GM12873 (cell line): ENCODE measurements at regions not wholly inside any gene's neighbourhood (a gene's known extent, or its start where the extent isn't known, plus 50 kb on each side); places are given as distances from the start of the nearest gene placed in this dataset.

Experiments
- CTCF ChIP-seq: IDR thresholded peaks from 2 replicates; pipeline ENCODE4 v1.5.1; 2012; ENCODE audit warnings: low read depth, mild to moderate bottlenecking, moderate library complexity, low read length, control low read depth; ENCODE audit not compliant: insufficient read depth; ENCODE audit errors: missing control alignments

DNA sequence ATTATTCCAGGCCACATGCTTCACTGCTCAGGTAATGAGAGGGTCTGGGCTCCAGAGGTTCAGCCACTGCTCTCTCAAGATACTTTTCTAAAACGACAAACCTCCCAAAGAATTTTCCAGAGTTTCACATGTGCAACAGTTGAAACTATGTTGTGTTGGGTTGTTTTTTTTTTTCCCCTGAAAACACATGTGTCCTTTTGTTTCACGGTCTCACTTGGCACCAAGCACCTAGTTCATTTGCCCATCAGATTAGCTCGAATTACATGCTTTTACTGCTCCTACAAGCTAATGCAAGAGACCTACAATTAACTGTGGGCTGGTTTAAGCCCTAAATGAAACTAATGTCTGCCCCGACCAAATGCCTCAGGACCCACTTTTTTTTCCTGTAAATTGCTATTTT is 313.3 kb downstream of the FGFR2 start:
- TF ChIP-seq CTCF, result no peak

- TF ChIP-seq CTCF, result no peak
Measured at GRCh38 chr10:121285406-121286196, 312.6 kb downstream of the FGFR2 start.

DNA sequence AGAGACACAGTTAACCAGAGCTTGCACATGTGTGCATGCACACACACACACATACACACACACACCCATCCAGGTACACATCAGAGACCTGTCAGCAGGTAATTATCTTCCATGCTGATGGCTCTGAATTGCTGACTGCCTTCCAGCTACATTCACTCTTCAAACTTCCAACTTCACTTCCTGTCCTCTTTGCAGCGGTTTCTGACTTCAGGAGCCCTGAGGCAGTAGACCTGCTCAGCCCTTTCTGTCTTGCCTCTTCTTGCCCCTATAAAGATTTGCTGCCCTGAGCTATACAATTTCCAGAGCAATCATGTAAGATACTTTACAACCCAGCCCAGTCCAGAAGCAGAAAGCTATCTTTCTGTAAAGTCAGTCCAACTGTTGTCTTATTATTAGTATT is 310.2 kb downstream of the FGFR2 start:
- no peak for TF ChIP-seq CTCF

DNA sequence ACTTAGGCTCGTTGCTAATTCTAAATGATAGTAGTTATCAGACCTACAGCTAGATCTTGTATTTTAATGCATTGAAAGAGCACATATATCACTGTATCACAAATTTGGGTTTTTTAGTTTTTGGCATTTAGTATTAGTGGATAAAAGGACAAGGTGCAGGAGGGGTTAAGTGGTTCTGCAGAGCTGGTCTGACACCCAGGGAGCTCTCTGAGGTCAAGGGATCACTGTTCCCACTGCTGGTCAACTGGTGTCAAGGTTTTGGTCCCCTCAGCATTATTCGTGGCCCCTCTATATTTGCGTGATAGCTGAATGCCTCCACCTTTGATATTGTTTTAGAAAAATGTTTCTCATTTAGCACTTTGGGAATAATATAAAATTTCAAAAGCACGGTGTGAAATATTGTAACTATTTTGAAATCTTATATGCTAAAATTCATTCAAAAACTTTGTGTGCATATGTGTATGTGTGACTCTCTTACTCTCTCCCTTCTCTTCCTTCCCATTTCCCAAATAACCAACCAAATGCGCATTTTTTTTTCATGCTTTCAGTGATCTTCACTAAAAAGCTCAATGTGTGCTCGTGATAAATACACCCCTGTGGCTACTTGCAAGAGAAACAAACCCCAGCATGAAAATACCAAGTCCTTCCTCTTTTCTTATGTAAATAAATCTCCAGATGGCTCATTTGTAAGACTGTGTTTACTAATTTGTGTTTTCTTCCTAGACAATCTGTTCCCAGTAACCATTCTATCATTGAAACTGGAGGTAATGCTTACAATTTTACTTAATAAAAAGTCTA is 309.2 kb downstream of the FGFR2 start:
- TF ChIP-seq CTCF, result no peak

- TF ChIP-seq CTCF, result no peak
Measured at GRCh38 chr10:121289800-121290199, 308.4 kb downstream of the FGFR2 start.

GRCh38 chr10:121290674-121291073 is 307.6 kb downstream of the FGFR2 start:
- no peak for TF ChIP-seq CTCF

- no peak for TF ChIP-seq CTCF
Measured at GRCh38 chr10:121291376-121291775, 306.9 kb downstream of the FGFR2 start.
